Gastrocnemius medialis (tissue), 4 donors: ENCODE measurements at regions not wholly inside any gene's neighbourhood (a gene's known extent, or its start where the extent isn't known, plus 50 kb on each side); places are given as distances from the start of the nearest gene placed in this dataset.

Source experiments
- ATAC-seq, 2 donors: fragments of 150-250 bp; one replicate each; pipeline ENCODE4 v1.9.1; 2016
- DNase-seq, 2 donors: peaks; one replicate each; pipeline ENCODE4 v3.0.0-alpha.2; 2019
- H3K27ac ChIP-seq, 4 donors: fragments of 200-600 bp; sonication (generic); 1 replicate in 1 of 4; 2 replicates in 3 of 4; pipeline ENCODE4 v1.5.1; 2016 to 2018; ENCODE audit warnings: mild to moderate bottlenecking in 2 of 4, moderate library complexity in 1 of 4
- H3K27me3 ChIP-seq, 3 donors: fragments of 200-600 bp; sonication (generic) in 2 of 3; 1 replicate in 1 of 3; 2 replicates in 2 of 3; pipeline versions ENCODE4 v1.5.1 to v1.6.0; 2016 to 2019; ENCODE audit warnings: mild to moderate bottlenecking in 1 of 3, moderate library complexity in 1 of 3
- H3K36me3 ChIP-seq, 2 donors: fragments of 200-600 bp; sonication (generic) in 1 of 2; one replicate each; pipeline ENCODE4 v1.5.1; 2017 to 2018
- H3K4me1 ChIP-seq, 2 donors: fragments of 200-600 bp; sonication (generic) in 1 of 2; one replicate each; pipeline ENCODE4 v1.5.1; 2016 to 2017; ENCODE audit warnings: mild to moderate bottlenecking in 2 of 2
- H3K4me3 ChIP-seq, 4 donors: fragments of 200-600 bp; sonication (generic) in 3 of 4; 1 replicate in 1 of 4; 2 replicates in 3 of 4; pipeline ENCODE4 v1.5.1; 2016 to 2019; ENCODE audit warnings: mild to moderate bottlenecking in 2 of 4
- H3K9me3 ChIP-seq, 3 donors: fragments of 200-600 bp; sonication (generic) in 2 of 3; 1 replicate in 1 of 3; 2 replicates in 2 of 3; pipeline ENCODE4 v1.5.1; 2016 to 2019
- POLR2A ChIP-seq, 2 donors: fragments of 450-650 bp; IDR thresholded peaks; one replicate each; pipeline ENCODE4 v1.6.1; 2017; ENCODE audit warnings: antibody characterized with exemption in 2 of 2, mild to moderate bottlenecking in 2 of 2, moderate library complexity in 2 of 2
- in situ Hi-C, 4 donors: fragments of 200-750 bp; cut with MboI; loops; one replicate each; pipeline versions ENCODE4 v1.15.0 to v1.8.0; 2017; ENCODE audit warnings: low sequenced_read_pairs in 4 of 4
- intact Hi-C: fragments of 100-400 bp; cut with DNase I; formaldehyde crosslinking; loops from one replicate; pipeline ENCODE4 v1.15.1; 2023; ENCODE audit warnings: low total_unique reads
- TF ChIP-seq, protein P1 (sequence below), 5 experiments: fragments of 450-650 bp in 3 of 5; fragments of 200-600 bp in 2 of 5; sonication (generic) in 2 of 5; IDR thresholded peaks in 4 of 5; conservative IDR thresholded peaks in 1 of 5; 1 replicate in 4 of 5; 2 replicates in 1 of 5; pipeline ENCODE4 v1.5.1; 2016 to 2019; ENCODE audit warnings: antibody characterized with exemption in 5 of 5, mild to moderate bottlenecking in 3 of 5, moderate library complexity in 3 of 5

DNA sequence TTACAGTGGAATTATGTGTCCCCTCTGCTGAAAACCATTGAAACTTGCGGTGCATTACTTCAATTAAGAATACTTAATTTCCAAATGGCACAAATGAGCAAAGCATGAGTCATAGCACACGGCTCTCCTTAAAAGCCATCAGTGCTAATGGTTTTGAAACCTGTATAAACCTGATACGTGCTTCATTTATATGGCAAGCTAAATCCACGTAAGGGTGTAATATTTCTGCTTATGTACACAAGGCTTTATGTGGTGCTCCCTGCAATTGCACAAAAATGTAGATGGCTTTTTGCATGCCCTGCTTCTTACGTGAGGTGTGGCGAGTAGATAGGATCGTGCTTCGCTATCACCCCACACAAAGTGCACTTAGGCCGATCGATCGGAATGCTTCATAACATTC is 840.9 kb downstream of the GALR1 start:
- Histone ChIP-seq H3K27me3 (no peaks in the 10 kb centered on the region), H3K27ac (no peak overlapping the region), H3K9me3 (no peaks in the 10 kb centered on the region), H3K4me3 (no peak overlapping the region), H3K36me3 (no peaks in the 10 kb centered on the region), H3K4me1 (no peaks in the 10 kb centered on the region)
- DNase-seq (no peak), ATAC-seq (no peak)
- no peak for TF ChIP-seq POLR2A (IDR thresholded peaks at IDR 0.05)
- TF ChIP-seq, protein P1, sequence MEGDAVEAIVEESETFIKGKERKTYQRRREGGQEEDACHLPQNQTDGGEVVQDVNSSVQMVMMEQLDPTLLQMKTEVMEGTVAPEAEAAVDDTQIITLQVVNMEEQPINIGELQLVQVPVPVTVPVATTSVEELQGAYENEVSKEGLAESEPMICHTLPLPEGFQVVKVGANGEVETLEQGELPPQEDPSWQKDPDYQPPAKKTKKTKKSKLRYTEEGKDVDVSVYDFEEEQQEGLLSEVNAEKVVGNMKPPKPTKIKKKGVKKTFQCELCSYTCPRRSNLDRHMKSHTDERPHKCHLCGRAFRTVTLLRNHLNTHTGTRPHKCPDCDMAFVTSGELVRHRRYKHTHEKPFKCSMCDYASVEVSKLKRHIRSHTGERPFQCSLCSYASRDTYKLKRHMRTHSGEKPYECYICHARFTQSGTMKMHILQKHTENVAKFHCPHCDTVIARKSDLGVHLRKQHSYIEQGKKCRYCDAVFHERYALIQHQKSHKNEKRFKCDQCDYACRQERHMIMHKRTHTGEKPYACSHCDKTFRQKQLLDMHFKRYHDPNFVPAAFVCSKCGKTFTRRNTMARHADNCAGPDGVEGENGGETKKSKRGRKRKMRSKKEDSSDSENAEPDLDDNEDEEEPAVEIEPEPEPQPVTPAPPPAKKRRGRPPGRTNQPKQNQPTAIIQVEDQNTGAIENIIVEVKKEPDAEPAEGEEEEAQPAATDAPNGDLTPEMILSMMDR (IDR thresholded peaks at IDR 0.05 in 4 of 5, conservative IDR thresholded peaks at IDR 0.05 in 1 of 5): no peak
- intact Hi-C loops (no loop called here), in situ Hi-C loops (loop anchor here in 1 of 4 donors (25.0 kb wide), 1 partner anchor 103 kb away; no protein-coding TSS in a partner anchor)

DNA sequence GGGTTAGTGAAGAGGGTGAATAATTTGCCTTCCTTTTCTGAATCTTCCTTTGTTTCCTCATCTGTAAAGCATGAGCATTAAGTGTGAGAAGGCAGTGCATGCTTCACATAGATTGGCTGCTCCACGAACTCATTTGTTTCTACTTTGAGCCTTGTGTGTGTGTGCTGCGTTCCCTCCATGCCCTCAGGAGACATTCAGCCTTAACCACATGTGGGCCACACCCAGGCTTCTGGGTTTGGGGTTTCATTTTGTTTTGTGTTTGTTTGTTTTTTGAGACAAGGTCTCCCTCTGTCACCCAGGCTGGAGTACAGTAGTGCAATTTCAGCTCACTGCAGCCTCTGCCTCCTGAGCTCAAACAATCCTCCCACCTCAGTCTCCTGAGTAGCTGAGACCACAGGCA is 843.3 kb downstream of the GALR1 start:
- Histone ChIP-seq H3K4me1 (no peaks in the 10 kb centered on the region), H3K27ac (no peak overlapping the region), H3K27me3 (no peaks in the 10 kb centered on the region), H3K4me3 (no peak overlapping the region), H3K36me3 (no peaks in the 10 kb centered on the region), H3K9me3 (no peaks in the 10 kb centered on the region)
- intact Hi-C loops (no loop called here), in situ Hi-C loops (loop anchor here in 1 of 4 donors (25.0 kb wide), 1 partner anchor 106 kb away; no protein-coding TSS in a partner anchor)
- ATAC-seq (no peak), DNase-seq (no peak)
- no peak for TF ChIP-seq POLR2A (IDR thresholded peaks at IDR 0.05)
- TF ChIP-seq, protein P1 (IDR thresholded peaks at IDR 0.05 in 4 of 5, conservative IDR thresholded peaks at IDR 0.05 in 1 of 5): no peak

DNA sequence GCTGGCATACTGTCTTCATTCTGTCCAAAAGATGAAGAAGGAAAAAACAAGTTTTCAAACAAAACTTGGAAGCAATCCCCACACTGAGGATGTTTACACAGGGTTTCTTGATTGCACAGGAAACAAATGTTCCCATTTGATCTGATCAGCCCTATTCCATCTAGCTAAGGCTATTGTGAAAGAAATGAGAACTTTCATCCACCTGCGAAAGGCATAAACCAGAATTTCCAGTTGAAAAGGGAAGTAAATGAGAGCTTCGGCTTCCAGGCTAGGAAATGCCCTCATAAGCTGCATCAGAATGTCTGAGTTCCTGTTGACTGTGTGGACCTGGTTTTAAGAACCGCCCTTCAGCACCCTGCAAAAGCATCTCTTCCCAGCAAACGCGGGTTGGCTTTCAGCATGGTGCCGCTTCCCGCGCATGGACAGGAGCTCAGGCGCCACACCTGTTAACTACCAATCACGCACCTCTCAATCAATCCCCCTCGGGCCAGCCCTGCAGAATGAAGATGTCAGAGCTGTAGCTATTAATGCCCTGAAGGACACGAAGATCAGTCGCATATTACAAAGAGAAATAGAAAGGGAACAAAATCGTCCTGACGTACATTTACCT is 850.4 kb downstream of the GALR1 start:
- no peak for TF ChIP-seq POLR2A (IDR thresholded peaks at IDR 0.05)
- TF ChIP-seq, protein P1 (IDR thresholded peaks at IDR 0.05 in 4 of 5, conservative IDR thresholded peaks at IDR 0.05 in 1 of 5): no peak
- Histone ChIP-seq H3K36me3 (no peaks in the 10 kb centered on the region), H3K27me3 (no peaks in the 10 kb centered on the region), H3K9me3 (no peaks in the 10 kb centered on the region), H3K4me3 (no peak overlapping the region), H3K4me1 (no peaks in the 10 kb centered on the region), H3K27ac (peak overlapping the region in 1 of 4 donors; percentile 28)
- in situ Hi-C loops: loop anchor here in 1 of 4 donors (25.0 kb wide), 1 partner anchor 113 kb away; no protein-coding TSS in a partner anchor
- DNase-seq (no peak), ATAC-seq (no peak)
- intact Hi-C loops: no loop called here

DNA sequence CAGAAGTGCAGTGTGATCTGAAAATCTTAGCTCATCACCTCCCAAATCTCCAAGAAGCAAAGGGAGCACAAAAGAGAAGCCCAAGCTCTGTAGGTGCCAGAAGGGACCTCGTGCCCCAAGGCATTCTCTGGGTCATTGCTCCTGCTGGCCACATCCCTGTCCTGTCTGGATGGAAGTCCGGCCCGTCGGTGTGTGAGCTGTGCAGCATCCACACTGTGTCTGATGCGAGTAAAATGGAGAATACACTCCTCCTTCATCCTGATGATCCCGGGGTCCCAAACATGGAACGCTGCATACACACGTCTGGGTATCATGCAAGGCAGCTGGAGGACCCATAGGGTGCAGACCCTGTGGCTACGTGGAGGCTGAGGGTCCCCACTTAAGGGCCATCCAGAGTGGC is 851.4 kb downstream of the GALR1 start:
- Histone ChIP-seq H3K4me1 (no peaks in the 10 kb centered on the region), H3K4me3 (no peak overlapping the region), H3K9me3 (no peaks in the 10 kb centered on the region), H3K27ac (no peak overlapping the region), H3K36me3 (no peaks in the 10 kb centered on the region), H3K27me3 (no peaks in the 10 kb centered on the region)
- intact Hi-C loops (no loop called here), in situ Hi-C loops (no loop called here)
- no peak for DNase-seq
- no peak for ATAC-seq
- TF ChIP-seq, protein P1 (IDR thresholded peaks at IDR 0.05 in 4 of 5, conservative IDR thresholded peaks at IDR 0.05 in 1 of 5): no peak
- no peak for TF ChIP-seq POLR2A (IDR thresholded peaks at IDR 0.05)

DNA sequence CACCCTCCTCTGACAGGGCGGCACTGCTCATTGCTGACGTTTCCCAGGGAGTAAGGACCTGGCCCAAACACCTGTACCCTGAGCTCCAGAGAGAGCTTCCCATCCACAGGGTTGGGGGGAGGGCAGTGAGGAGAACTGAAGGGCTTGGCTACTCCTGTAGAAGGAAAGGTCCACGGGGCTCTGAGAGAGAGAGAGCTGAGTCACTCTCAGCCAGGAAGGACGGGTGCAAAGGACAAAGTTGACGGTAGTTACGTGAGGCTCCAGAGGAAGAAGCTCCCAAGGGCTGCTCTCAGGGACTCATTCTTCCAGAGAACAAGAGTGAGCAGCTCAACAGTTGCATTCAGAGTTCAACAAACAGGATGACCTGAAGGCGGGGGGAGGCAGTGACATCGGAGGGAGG is 852.5 kb downstream of the GALR1 start:
- H3K27me3 ChIP-seq: no peaks in the 10 kb centered on the region
- TF ChIP-seq, protein P1 (IDR thresholded peaks at IDR 0.05 in 4 of 5, conservative IDR thresholded peaks at IDR 0.05 in 1 of 5): no peak
- TF ChIP-seq POLR2A (IDR thresholded peaks at IDR 0.05): no peak
- no peak for ATAC-seq
- H3K36me3 ChIP-seq: no peaks in the 10 kb centered on the region
- H3K4me3 ChIP-seq: no peak overlapping the region
- no peak overlapping the region for H3K27ac ChIP-seq
- H3K9me3 ChIP-seq: no peaks in the 10 kb centered on the region
- intact Hi-C loops (no loop called here), in situ Hi-C loops (no loop called here)
- no peak for DNase-seq
- no peaks in the 10 kb centered on the region for H3K4me1 ChIP-seq
